MCF 10A (cell line): ENCODE measurements at regions not wholly inside any gene's neighbourhood (a gene's known extent, or its start where the extent isn't known, plus 50 kb on each side); places are given as distances from the start of the nearest gene placed in this dataset.
A peak's percentile ranks its signal among the peaks of the same experiment; 100 is the strongest.

Experiments
- BruUV-seq: library from RNA; stranded (reverse); fragments of 400-500 nt; replicated peaks from 2 replicates; lab custom pipeline; 2021; lab: Mats Ljungman, UMichigan
- CTCF ChIA-PET: fragments of 300-600 bp; sonication (Branson Sonifier 250); formaldehyde crosslinking; extraction: SDS; loops from one replicate; lab custom pipeline; 2021; ENCODE audit warnings: antibody characterized with exemption, inconsistent platforms; lab: Yijun Ruan, JAX
- POLR2A ChIA-PET: fragments of 300-600, 350-650 bp; sonication (Branson Sonifier 250); formaldehyde crosslinking; extraction: SDS; loops from one replicate; lab custom pipeline; 2020; ENCODE audit warnings: antibody characterized with exemption, inconsistent platforms; lab: Yijun Ruan, JAX
- DNase-seq: peaks from one replicate; pipeline ENCODE4 v3.0.0-alpha.2; 2018; ENCODE audit not compliant: unreplicated experiment
- H3K27ac Mint-ChIP-seq: one replicate; pipeline ENCODE4 v1.8.0; 2022; ENCODE audit warnings: mild to moderate bottlenecking, low read depth, mixed read lengths; ENCODE audit not compliant: unreplicated experiment
- H3K27me3 Mint-ChIP-seq: one replicate; pipeline ENCODE4 v1.8.0; 2022; ENCODE audit warnings: mixed read lengths; ENCODE audit not compliant: insufficient read depth, unreplicated experiment
- H3K36me3 Mint-ChIP-seq: one replicate; pipeline ENCODE4 v1.8.0; 2022; ENCODE audit warnings: mild to moderate bottlenecking, moderate library complexity, mixed read lengths; ENCODE audit not compliant: insufficient read depth, unreplicated experiment
- H3K4me1 Mint-ChIP-seq: one replicate; pipeline ENCODE4 v1.8.0; 2022; ENCODE audit warnings: mixed read lengths; ENCODE audit not compliant: insufficient read depth, unreplicated experiment
- H3K4me3 Mint-ChIP-seq: one replicate; pipeline ENCODE4 v1.8.0; 2022; ENCODE audit warnings: mild to moderate bottlenecking, moderate library complexity, mixed read lengths; ENCODE audit not compliant: unreplicated experiment
- H3K9me3 Mint-ChIP-seq: one replicate; pipeline ENCODE4 v1.8.0; 2022; ENCODE audit warnings: mixed read lengths; ENCODE audit not compliant: unreplicated experiment
- CTCF ChIP-seq: fragments of 200-600 bp; IDR thresholded peaks from one replicate; pipeline ENCODE4 v1.8.0; 2022; ENCODE audit warnings: antibody characterized with exemption, mild to moderate bottlenecking; ENCODE audit not compliant: unreplicated experiment
- intact Hi-C: fragments of 100-400 bp; cut with micrococcal nuclease; formaldehyde crosslinking; loops from 2 replicates; pipeline ENCODE4 v1.14.1; 2022

GRCh38 chr21:24403221-24403620 is 1204.1 kb downstream of the MRPL39 start:
- intact Hi-C loops: no loop called here
- H3K27ac Mint-ChIP-seq: no peak overlapping the region
- BruUV-seq: no TSS peak
- no peaks in the 10 kb centered on the region for H3K27me3 Mint-ChIP-seq
- H3K9me3 Mint-ChIP-seq: peaks cover 7% of the 10 kb centered on the region
- POLR2A ChIA-PET: no interaction called here
- CTCF ChIA-PET: no interaction called here
- TF ChIP-seq CTCF: no peak
- no peak overlapping the region for H3K4me3 Mint-ChIP-seq
- H3K36me3 Mint-ChIP-seq: no peaks in the 10 kb centered on the region
- no peaks in the 10 kb centered on the region for H3K4me1 Mint-ChIP-seq
- DNase-seq: no peak

GRCh38 chr21:24395320-24395923 is 1211.9 kb downstream of the MRPL39 start:
- intact Hi-C loops: no loop called here
- no peak overlapping the region for H3K4me3 Mint-ChIP-seq
- CTCF ChIA-PET: no interaction called here
- TF ChIP-seq CTCF: no peak
- H3K4me1 Mint-ChIP-seq: peaks cover 6% of the 10 kb centered on the region
- H3K9me3 Mint-ChIP-seq: peaks cover 16% of the 10 kb centered on the region
- peak; percentile 5 for DNase-seq
- no peaks in the 10 kb centered on the region for H3K27me3 Mint-ChIP-seq
- no peaks in the 10 kb centered on the region for H3K36me3 Mint-ChIP-seq
- POLR2A ChIA-PET: no interaction called here
- no peak overlapping the region for H3K27ac Mint-ChIP-seq
- no TSS peak for BruUV-seq

- BruUV-seq: no TSS peak
- H3K36me3 Mint-ChIP-seq: no peaks in the 10 kb centered on the region
- intact Hi-C loops: loop anchor here (5.0 kb wide), 1 partner anchor 137 kb away; no protein-coding TSS in a partner anchor
- H3K27ac Mint-ChIP-seq: no peak overlapping the region
- peaks cover 3% of the 10 kb centered on the region for H3K4me1 Mint-ChIP-seq
- no peak for DNase-seq
- H3K27me3 Mint-ChIP-seq: no peaks in the 10 kb centered on the region
- H3K9me3 Mint-ChIP-seq: peaks cover 8% of the 10 kb centered on the region
- ChIA-PET POLR2A (interaction anchor here (0.6 kb wide), 1 partner anchor 10 kb away, joined by 3 read pairs; no protein-coding TSS in a partner anchor), CTCF (interaction anchor here (0.6 kb wide), 1 partner anchor 383 kb away, joined by 4 read pairs; no protein-coding TSS in a partner anchor)
- no peak for TF ChIP-seq CTCF
- no peak overlapping the region for H3K4me3 Mint-ChIP-seq
Measured at GRCh38 chr21:24375201-24375600, 1232.1 kb downstream of the MRPL39 start.

DNA sequence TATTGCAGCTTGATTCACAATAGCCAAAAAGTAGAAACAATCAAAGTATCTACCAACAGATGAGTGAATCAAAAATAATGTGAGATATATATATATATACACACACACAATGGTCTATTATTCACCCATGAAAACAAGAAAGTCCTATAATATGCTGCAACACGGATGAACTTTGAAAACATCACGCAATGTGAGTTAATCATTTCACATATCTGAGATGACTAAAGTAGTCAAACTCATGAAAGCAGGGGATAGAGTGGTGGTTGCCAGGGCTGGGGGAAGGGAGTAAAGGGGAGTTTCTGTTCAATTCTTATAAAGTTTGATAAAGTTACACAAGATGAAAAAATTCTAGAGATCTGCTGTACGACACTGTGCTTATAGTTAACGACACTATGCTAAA is 1234.8 kb downstream of the MRPL39 start:
- Mint-ChIP-seq H3K9me3 (peaks cover 8% of the 10 kb centered on the region), H3K27ac (no peak overlapping the region), H3K27me3 (no peaks in the 10 kb centered on the region), H3K4me3 (no peak overlapping the region), H3K4me1 (peaks cover 17% of the 10 kb centered on the region), H3K36me3 (no peaks in the 10 kb centered on the region)
- intact Hi-C loops: no loop called here
- no peak for DNase-seq
- no peak for TF ChIP-seq CTCF
- no TSS peak for BruUV-seq
- ChIA-PET CTCF (no interaction called here), POLR2A (interaction anchor here (0.9 kb wide), 1 partner anchor 11 kb away, joined by 3 read pairs; no protein-coding TSS in a partner anchor)
